ENCODE measurements at regions not wholly inside any gene's neighbourhood (a gene's known extent, or its start where the extent isn't known, plus 50 kb on each side); places are given as distances from the start of the nearest gene placed in this dataset.

- FAIRE-seq, result no peak
- Histone ChIP-seq H3K18ac (ENCODE audit: extremely low read depth, low read length) (no peak overlapping the region), H3K23ac (ENCODE audit: insufficient read length) (no peak overlapping the region), H2BK5ac (ENCODE audit: low read depth, low read length) (no peak overlapping the region), H2BK20ac (ENCODE audit: low read length) (no peak overlapping the region), H3K4ac (replicated peaks; ENCODE audit: insufficient read length, low read depth, low read length) (no peak overlapping the region), H3K27ac (ENCODE audit: low read depth, low read length) (no peak overlapping the region), H3K79me2 (ENCODE audit: control insufficient read depth in 1 of 2, insufficient read depth in 2 of 2, low read length in 2 of 2) (no peaks in the 10 kb centered on the region), H3K9ac (replicated peaks in 1 of 4; ENCODE audit: extremely low read depth in 1 of 4, low read depth in 3 of 4, low read length in 3 of 4) (no peak overlapping the region), H4K91ac (replicated peaks; ENCODE audit: insufficient read length, low read length) (no peak overlapping the region), H2AFZ (ENCODE audit: low read length) (no peak overlapping the region), H3K56ac (replicated peaks; ENCODE audit: insufficient read length, low read depth, low read length) (no peak overlapping the region), H3K23me2 (ENCODE audit: low read depth, low read length) (no peaks in the 10 kb centered on the region), H3K27me3 (replicated peaks in 1 of 4; ENCODE audit: control insufficient read depth in 3 of 4, extremely low read depth in 1 of 4, insufficient read depth in 3 of 4, low read length in 3 of 4) (no peaks in the 10 kb centered on the region), H2BK15ac (ENCODE audit: low read length) (no peak overlapping the region), H3K9me3 (ENCODE audit: insufficient read depth in 2 of 2, low read depth in 1 of 2, low read length in 1 of 2) (no peaks in the 10 kb centered on the region), H4K8ac (ENCODE audit: extremely low read depth, insufficient read depth, low read length) (no peak overlapping the region), H3K36me3 (ENCODE audit: control insufficient read depth in 2 of 4, insufficient read depth in 4 of 4, low read length in 3 of 4) (no peaks in the 10 kb centered on the region), H3K14ac (ENCODE audit: insufficient read length) (no peak overlapping the region), H4K5ac (ENCODE audit: insufficient read length, low read depth, low read length) (no peak overlapping the region), H4K20me1 (replicated peaks in 1 of 2; ENCODE audit: control insufficient read depth in 1 of 2, insufficient read depth in 2 of 2, low read length in 2 of 2) (peaks cover 0 to 3% of the 10 kb centered on the region in 2 experiments), H2BK120ac (replicated peaks; ENCODE audit: low read depth, low read length) (no peak overlapping the region), H3K4me3 (ENCODE audit: extremely low read depth in 1 of 4, insufficient read depth in 2 of 4, low read depth in 3 of 4, low read length in 4 of 4) (no peak overlapping the region), H3K4me1 (replicated peaks in 1 of 4; ENCODE audit: control insufficient read depth in 3 of 4, insufficient read depth in 4 of 4, low read length in 3 of 4) (peaks cover 0 to 5% (median 0%) of the 10 kb centered on the region in 4 experiments; a peak in 3 of 7 replicates), H2AK5ac (ENCODE audit: low read depth, low read length) (no peak overlapping the region), H3K79me1 (ENCODE audit: low read depth, low read length) (no peaks in the 10 kb centered on the region), H3K4me2 (ENCODE audit: insufficient read depth in 1 of 2, low read depth in 2 of 2, low read length in 2 of 2) (no peak overlapping the region), H2BK12ac (ENCODE audit: low read depth, low read length) (no peak overlapping the region)
- TF ChIP-seq CEBPB (IDR thresholded peaks at IDR 0.05; ENCODE audit: low read depth, low read length) (no peak), USF2 (IDR thresholded peaks at IDR 0.05; ENCODE audit: low read length) (no peak), PHF8 (conservative IDR thresholded peaks at IDR 0.05; ENCODE audit: low read depth, low read length) (no peak), RNF2 (IDR thresholded peaks at IDR 0.05; ENCODE audit: borderline replicate concordance, low read depth, low read length, missing control alignments, poor library complexity, severe bottlenecking) (no peak), TAF1 (IDR thresholded peaks at IDR 0.05; ENCODE audit: low read depth, low read length) (no peak), SUZ12 (IDR thresholded peaks at IDR 0.05; ENCODE audit: low read length) (no peak), TBP (IDR thresholded peaks at IDR 0.05; ENCODE audit: low read depth, low read length) (no peak), ATF3 (IDR thresholded peaks at IDR 0.05; ENCODE audit: insufficient read depth, low read depth, low read length) (no peak), CHD2 (IDR thresholded peaks at IDR 0.05; ENCODE audit: low read length) (no peak)
- ChIA-PET CTCF (ENCODE audit: partially characterized antibody) (no interaction called here), POLR2A (ENCODE audit: partially characterized antibody) (no interaction called here)
- DNase-seq (ENCODE audit: low read depth in 1 of 2, low spot score in 2 of 2), result no peak
- 89% methylated on average over 1 of the region's 1 CpG; no CpG with 5 or more reads in 1 of the 2 experiments for WGBS, 2 experiments (ENCODE audit: extremely low coverage in 1 of 2, insufficient coverage in 1 of 2, insufficient read length in 1 of 2, insufficient replicate concordance in 2 of 2, low coverage in 1 of 2, low lambda C conversion rate in 2 of 2, missing lambda C conversion rate in 1 of 2)
Observed at GRCh38 chr12:118884226-118884625, 97.1 kb upstream of the SRRM4 start.
